Panc1 (cell line): ENCODE measurements at regions not wholly inside any gene's neighbourhood (a gene's known extent, or its start where the extent isn't known, plus 50 kb on each side); places are given as distances from the start of the nearest gene placed in this dataset.

Experiments
- CTCF ChIP-seq: fragments of 450-650 bp; IDR thresholded peaks from 2 replicates; pipeline ENCODE4 v1.5.1; 2017; ENCODE audit warnings: mild to moderate bottlenecking
- POLR2AphosphoS5 ChIP-seq: IDR thresholded peaks from 2 replicates; pipeline ENCODE4 v1.6.1; 2012; ENCODE audit warnings: mild to moderate bottlenecking, low read depth, low read length, moderate library complexity
- SIN3A ChIP-seq: IDR thresholded peaks from 2 replicates; pipeline ENCODE4 v1.6.1; 2012; ENCODE audit warnings: low read depth, mild to moderate bottlenecking, low read length, moderate library complexity, borderline replicate concordance; ENCODE audit not compliant: insufficient read depth
- TCF7L2 ChIP-seq: IDR thresholded peaks from 2 replicates; pipeline ENCODE4 v1.6.1; 2011; ENCODE audit warnings: mild to moderate bottlenecking, low read depth, low read length, inconsistent platforms
- TF ChIP-seq, protein P1 (sequence below), 2 experiments: IDR thresholded peaks; 2 replicates each; pipeline ENCODE4 v1.6.1; 2011 to 2012; ENCODE audit warnings: low read depth in 2 of 2, control low read depth in 1 of 2, low read length in 1 of 2, mild to moderate bottlenecking in 1 of 2, moderate library complexity in 1 of 2; ENCODE audit not compliant: insufficient read depth in 1 of 2

DNA sequence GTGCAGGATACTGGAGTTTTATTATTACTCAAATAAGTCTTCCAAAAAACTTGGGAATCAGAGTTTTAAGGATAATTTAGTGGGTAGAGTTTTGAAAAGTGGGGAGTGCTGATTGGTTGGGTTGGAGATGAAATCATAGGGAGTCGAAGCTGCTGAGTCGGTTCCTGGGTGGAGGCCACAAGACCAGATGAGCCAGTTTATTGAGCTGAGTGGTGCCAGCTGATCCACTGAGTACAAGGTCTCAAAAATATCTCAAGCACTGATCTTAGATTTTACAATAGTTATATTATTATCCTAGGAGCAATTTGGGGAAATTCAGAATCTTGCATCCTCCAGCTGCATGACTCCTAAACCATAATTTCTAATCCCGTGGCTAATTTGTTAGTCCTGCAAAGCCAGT is 804.9 kb upstream of the SEMA6A start:
- TF ChIP-seq CTCF (no peak), POLR2AphosphoS5 (no peak), TCF7L2 (no peak), SIN3A (no peak)
- TF ChIP-seq, protein P1, sequence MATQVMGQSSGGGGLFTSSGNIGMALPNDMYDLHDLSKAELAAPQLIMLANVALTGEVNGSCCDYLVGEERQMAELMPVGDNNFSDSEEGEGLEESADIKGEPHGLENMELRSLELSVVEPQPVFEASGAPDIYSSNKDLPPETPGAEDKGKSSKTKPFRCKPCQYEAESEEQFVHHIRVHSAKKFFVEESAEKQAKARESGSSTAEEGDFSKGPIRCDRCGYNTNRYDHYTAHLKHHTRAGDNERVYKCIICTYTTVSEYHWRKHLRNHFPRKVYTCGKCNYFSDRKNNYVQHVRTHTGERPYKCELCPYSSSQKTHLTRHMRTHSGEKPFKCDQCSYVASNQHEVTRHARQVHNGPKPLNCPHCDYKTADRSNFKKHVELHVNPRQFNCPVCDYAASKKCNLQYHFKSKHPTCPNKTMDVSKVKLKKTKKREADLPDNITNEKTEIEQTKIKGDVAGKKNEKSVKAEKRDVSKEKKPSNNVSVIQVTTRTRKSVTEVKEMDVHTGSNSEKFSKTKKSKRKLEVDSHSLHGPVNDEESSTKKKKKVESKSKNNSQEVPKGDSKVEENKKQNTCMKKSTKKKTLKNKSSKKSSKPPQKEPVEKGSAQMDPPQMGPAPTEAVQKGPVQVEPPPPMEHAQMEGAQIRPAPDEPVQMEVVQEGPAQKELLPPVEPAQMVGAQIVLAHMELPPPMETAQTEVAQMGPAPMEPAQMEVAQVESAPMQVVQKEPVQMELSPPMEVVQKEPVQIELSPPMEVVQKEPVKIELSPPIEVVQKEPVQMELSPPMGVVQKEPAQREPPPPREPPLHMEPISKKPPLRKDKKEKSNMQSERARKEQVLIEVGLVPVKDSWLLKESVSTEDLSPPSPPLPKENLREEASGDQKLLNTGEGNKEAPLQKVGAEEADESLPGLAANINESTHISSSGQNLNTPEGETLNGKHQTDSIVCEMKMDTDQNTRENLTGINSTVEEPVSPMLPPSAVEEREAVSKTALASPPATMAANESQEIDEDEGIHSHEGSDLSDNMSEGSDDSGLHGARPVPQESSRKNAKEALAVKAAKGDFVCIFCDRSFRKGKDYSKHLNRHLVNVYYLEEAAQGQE (IDR thresholded peaks at IDR 0.05; ENCODE audit: insufficient read depth in 1 of 2, low read depth in 2 of 2, low read length in 1 of 2): no peak
